HEK293 (cell line): ENCODE measurements at regions not wholly inside any gene's neighbourhood (a gene's known extent, or its start where the extent isn't known, plus 50 kb on each side); places are given as distances from the start of the nearest gene placed in this dataset.

Experiments
- CTCF ChIA-PET: fragments of 350-600 bp; formaldehyde crosslinking; extraction: SDS; loops from one replicate; lab custom pipeline; 2021; ENCODE audit warnings: antibody characterized with exemption; lab: Yijun Ruan, JAX
- POLR2A ChIA-PET: fragments of 300-600 bp; formaldehyde crosslinking; extraction: SDS; loops from one replicate; lab custom pipeline; 2020; ENCODE audit warnings: antibody characterized with exemption, inconsistent platforms; lab: Yijun Ruan, JAX
- H3K27ac ChIP-seq: fragments of 200-500 bp; sonication (Bioruptor generic); 2 replicates; pipeline ENCODE4 v1.5.1; 2014; ENCODE audit warnings: low read depth, low read length, control low read depth, inconsistent platforms; ENCODE audit errors: extremely low read depth
- H3K36me3 ChIP-seq, 2 experiments: fragments of 200-500 bp in 1 of 2; sonication (Bioruptor generic) in 1 of 2; 1 replicate in 1 of 2; 2 replicates in 1 of 2; pipeline ENCODE4 v1.5.1; 2014 to 2017; ENCODE audit warnings: inconsistent platforms in 2 of 2, low read length in 2 of 2; ENCODE audit not compliant: control insufficient read depth in 2 of 2, insufficient read depth in 1 of 2
- H3K4me1 ChIP-seq: fragments of 200-500 bp; sonication (Bioruptor generic); 2 replicates; pipeline ENCODE4 v1.5.1; 2014; ENCODE audit warnings: mild to moderate bottlenecking, low read length, inconsistent platforms; ENCODE audit not compliant: control insufficient read depth, insufficient read depth
- H3K4me3 ChIP-seq: 2 replicates; pipeline ENCODE4 v1.5.1; 2011; ENCODE audit warnings: low read depth, mild to moderate bottlenecking, control low read depth, low read length, moderate library complexity
- H3K9me3 ChIP-seq: fragments of 200-500 bp; sonication (Bioruptor generic); 2 replicates; pipeline ENCODE4 v1.5.1; 2014; ENCODE audit warnings: low read depth, low read length, inconsistent platforms; ENCODE audit not compliant: control insufficient read depth, insufficient read depth
- BCL6B ChIP-seq: fragments of 450-650 bp; formaldehyde crosslinking; IDR thresholded peaks from 2 replicates; pipeline ENCODE4 v1.5.1; 2017; ENCODE audit warnings: missing biosample characterization, missing genetic modification characterization
- GLIS1 ChIP-seq: fragments of 450-650 bp; formaldehyde crosslinking; IDR thresholded peaks from 2 replicates; pipeline ENCODE4 v1.5.1; 2016; ENCODE audit warnings: missing biosample characterization, missing genetic modification characterization
- INSM2 ChIP-seq: fragments of 450-650 bp; formaldehyde crosslinking; IDR thresholded peaks from 2 replicates; pipeline ENCODE4 v1.5.1; 2016; ENCODE audit warnings: missing biosample characterization, missing genetic modification characterization
- MZF1 ChIP-seq: fragments of 450-650 bp; formaldehyde crosslinking; IDR thresholded peaks from 2 replicates; pipeline ENCODE4 v1.5.1; 2017; ENCODE audit warnings: missing biosample characterization, missing genetic modification characterization, borderline replicate concordance
- SP7 ChIP-seq: fragments of 450-650 bp; formaldehyde crosslinking; IDR thresholded peaks from 2 replicates; pipeline ENCODE4 v1.5.1; 2016; ENCODE audit warnings: missing biosample characterization, missing genetic modification characterization
- YY2 ChIP-seq: fragments of 450-650 bp; formaldehyde crosslinking; IDR thresholded peaks from 2 replicates; pipeline ENCODE4 v1.5.1; 2016; ENCODE audit warnings: missing biosample characterization, missing genetic modification characterization
- ZBTB7A ChIP-seq: fragments of 450-650 bp; formaldehyde crosslinking; IDR thresholded peaks from 2 replicates; pipeline ENCODE4 v1.5.1; 2016; ENCODE audit warnings: low read depth, missing biosample characterization, missing genetic modification characterization
- ZFP69B ChIP-seq: fragments of 450-650 bp; formaldehyde crosslinking; IDR thresholded peaks from 2 replicates; pipeline ENCODE4 v1.5.1; 2016; ENCODE audit warnings: missing biosample characterization, missing genetic modification characterization
- ZNF140 ChIP-seq: fragments of 450-650 bp; formaldehyde crosslinking; IDR thresholded peaks from 2 replicates; pipeline ENCODE4 v1.5.1; 2016; ENCODE audit warnings: missing biosample characterization, missing genetic modification characterization
- ZNF146 ChIP-seq: fragments of 450-650 bp; formaldehyde crosslinking; IDR thresholded peaks from 2 replicates; pipeline ENCODE4 v1.5.1; 2016; ENCODE audit warnings: missing biosample characterization, missing genetic modification characterization
- ZNF18 ChIP-seq: fragments of 450-650 bp; formaldehyde crosslinking; IDR thresholded peaks from 2 replicates; pipeline ENCODE4 v1.5.1; 2016; ENCODE audit warnings: missing biosample characterization, missing genetic modification characterization
- ZNF2 ChIP-seq: fragments of 450-650 bp; formaldehyde crosslinking; IDR thresholded peaks from 2 replicates; pipeline ENCODE4 v1.5.1; 2016; ENCODE audit warnings: missing biosample characterization, missing genetic modification characterization
- ZNF211 ChIP-seq: fragments of 450-650 bp; formaldehyde crosslinking; IDR thresholded peaks from 2 replicates; pipeline ENCODE4 v1.5.1; 2016; ENCODE audit warnings: low read depth, missing biosample characterization, missing genetic modification characterization
- ZNF221 ChIP-seq: fragments of 450-650 bp; formaldehyde crosslinking; IDR thresholded peaks from 2 replicates; pipeline ENCODE4 v1.5.1; 2017; ENCODE audit warnings: missing biosample characterization, missing genetic modification characterization, borderline replicate concordance
- ZNF223 ChIP-seq: fragments of 450-650 bp; formaldehyde crosslinking; IDR thresholded peaks from 2 replicates; pipeline ENCODE4 v1.5.1; 2016; ENCODE audit warnings: missing biosample characterization, missing genetic modification characterization
- ZNF274 ChIP-seq, 2 experiments: fragments of 200-500 bp in 1 of 2; fragments of 450-650 bp in 1 of 2; sonication (Bioruptor generic) in 1 of 2; formaldehyde crosslinking in 1 of 2; IDR thresholded peaks; 2 replicates each; pipeline versions ENCODE4 v1.5.1 to v1.6.1; 2014 to 2016; ENCODE audit warnings: borderline replicate concordance in 1 of 2, inconsistent platforms in 1 of 2, low read length in 1 of 2, missing biosample characterization in 1 of 2, missing genetic modification characterization in 1 of 2
- ZNF37A ChIP-seq: fragments of 450-650 bp; IDR thresholded peaks from 2 replicates; pipeline ENCODE4 v1.5.1; 2018; ENCODE audit warnings: missing biosample characterization, missing genetic modification characterization
- ZNF391 ChIP-seq: fragments of 450-650 bp; formaldehyde crosslinking; IDR thresholded peaks from 2 replicates; pipeline ENCODE4 v1.5.1; 2016; ENCODE audit warnings: low read depth, missing biosample characterization, missing genetic modification characterization, borderline replicate concordance
- ZNF394 ChIP-seq: fragments of 450-650 bp; formaldehyde crosslinking; IDR thresholded peaks from 2 replicates; pipeline ENCODE4 v1.5.1; 2016; ENCODE audit warnings: missing biosample characterization, missing genetic modification characterization, mild to moderate bottlenecking, moderate library complexity, borderline replicate concordance
- ZNF423 ChIP-seq: fragments of 450-650 bp; formaldehyde crosslinking; IDR thresholded peaks from 2 replicates; pipeline ENCODE4 v1.5.1; 2016; ENCODE audit warnings: missing biosample characterization, missing genetic modification characterization
- ZNF433 ChIP-seq: fragments of 450-650 bp; formaldehyde crosslinking; IDR thresholded peaks from 2 replicates; pipeline ENCODE4 v1.5.1; 2016; ENCODE audit warnings: missing biosample characterization, missing genetic modification characterization, low read depth
- ZNF558 ChIP-seq: fragments of 450-650 bp; formaldehyde crosslinking; IDR thresholded peaks from 2 replicates; pipeline ENCODE4 v1.5.1; 2016; ENCODE audit warnings: missing biosample characterization, missing genetic modification characterization
- ZNF585B ChIP-seq: fragments of 450-650 bp; formaldehyde crosslinking; IDR thresholded peaks from 2 replicates; pipeline ENCODE4 v1.5.1; 2016; ENCODE audit warnings: missing biosample characterization, missing genetic modification characterization
- ZNF621 ChIP-seq: fragments of 450-650 bp; formaldehyde crosslinking; IDR thresholded peaks from 2 replicates; pipeline ENCODE4 v1.5.1; 2017; ENCODE audit warnings: missing biosample characterization, missing genetic modification characterization
- ZNF629 ChIP-seq: fragments of 450-650 bp; formaldehyde crosslinking; IDR thresholded peaks from 2 replicates; pipeline ENCODE4 v1.5.1; 2017; ENCODE audit warnings: missing biosample characterization, missing genetic modification characterization
- ZNF664 ChIP-seq: fragments of 450-650 bp; formaldehyde crosslinking; IDR thresholded peaks from 2 replicates; pipeline ENCODE4 v1.5.1; 2016; ENCODE audit warnings: missing biosample characterization, missing genetic modification characterization
- ZNF792 ChIP-seq: fragments of 450-650 bp; formaldehyde crosslinking; IDR thresholded peaks from 2 replicates; pipeline ENCODE4 v1.5.1; 2016; ENCODE audit warnings: missing biosample characterization, missing genetic modification characterization
- ZSCAN23 ChIP-seq: fragments of 450-650 bp; formaldehyde crosslinking; IDR thresholded peaks from 2 replicates; pipeline ENCODE4 v1.5.1; 2016; ENCODE audit warnings: missing biosample characterization, missing genetic modification characterization
- ZSCAN30 ChIP-seq: fragments of 450-650 bp; IDR thresholded peaks from 2 replicates; pipeline ENCODE4 v1.5.1; 2018; ENCODE audit warnings: missing biosample characterization, mild to moderate bottlenecking, missing genetic modification characterization, moderate library complexity

DNA sequence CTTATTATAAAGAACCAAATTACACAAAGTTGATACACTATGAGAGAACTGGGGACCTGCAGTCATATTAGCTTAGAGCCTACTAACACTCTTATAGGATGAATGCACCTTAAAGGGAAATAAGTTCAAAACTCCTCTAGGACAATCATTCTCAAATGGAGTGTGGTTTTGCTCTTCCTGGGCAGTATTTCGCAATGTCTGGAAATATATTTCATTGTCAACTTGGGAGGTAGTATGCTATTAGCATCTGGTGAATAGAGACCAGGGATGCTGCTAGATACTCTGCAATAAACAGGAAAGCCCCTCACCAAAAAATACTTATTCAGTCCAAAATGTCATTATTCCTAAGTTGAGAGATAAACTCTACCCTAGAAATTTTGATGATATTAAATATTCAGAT lies 451.4 kb upstream of the ARPP21 start (continued):
- TF ChIP-seq BCL6B (tag by site-specific recombination): no peak

GRCh38 chr3:35194666-35195065 lies 444.7 kb upstream of the ARPP21 start:
- Histone ChIP-seq H3K36me3 (no peaks in the 10 kb centered on the region), H3K27ac (no peak overlapping the region), H3K4me1 (no peaks in the 10 kb centered on the region), H3K9me3 (no peaks in the 10 kb centered on the region), H3K4me3 (no peak overlapping the region)
- ChIA-PET POLR2A (no interaction called here), CTCF (no interaction called here)
- TF ChIP-seq ZNF223 (no peak), ZNF37A (no peak), YY2 (no peak), ZFP69B (tag by site-specific recombination) (no peak), ZNF211 (tag by site-specific recombination) (no peak), MZF1 (tag by site-specific recombination) (no peak), ZNF2 (tag by site-specific recombination) (no peak), ZNF585B (tag by site-specific recombination) (no peak), ZNF146 (tag by site-specific recombination) (no peak), ZBTB7A (no peak), ZSCAN23 (tag by site-specific recombination) (no peak), BCL6B (tag by site-specific recombination) (no peak), ZNF423 (no peak), SP7 (tag by site-specific recombination) (no peak), GLIS1 (no peak), ZNF221 (tag by site-specific recombination) (no peak), ZNF629 (tag by site-specific recombination) (no peak), ZNF664 (tag by site-specific recombination) (no peak)

GRCh38 chr3:35198857-35199256 lies 440.5 kb upstream of the ARPP21 start:
- ChIA-PET CTCF (no interaction called here), POLR2A (no interaction called here)
- H3K27ac ChIP-seq: no peak overlapping the region
- no peaks in the 10 kb centered on the region for H3K9me3 ChIP-seq
- no peaks in the 10 kb centered on the region for H3K36me3 ChIP-seq
- no peaks in the 10 kb centered on the region for H3K4me1 ChIP-seq
- H3K4me3 ChIP-seq: no peak overlapping the region
- TF ChIP-seq ZNF558 (tag by site-specific recombination) (no peak), ZNF621 (tag by site-specific recombination) (no peak), INSM2 (no peak), ZNF585B (tag by site-specific recombination) (no peak), BCL6B (tag by site-specific recombination) (no peak), ZNF274 (IDR thresholded peaks at IDR 0.05; ENCODE audit: low read length) (no peak), ZNF274 (tag by site-specific recombination; IDR thresholded peaks at IDR 0.05; ENCODE audit: borderline replicate concordance) (no peak), ZNF792 (tag by site-specific recombination) (no peak), ZNF391 (no peak), ZSCAN30 (no peak), ZNF423 (no peak), ZNF18 (tag by site-specific recombination) (no peak), ZNF140 (tag by site-specific recombination) (no peak), ZNF433 (no peak), ZNF394 (tag by site-specific recombination) (no peak)
